DMS114 treated with DMSO at 0.1 percent for 48 hours (cell line): ENCODE measurements at regions not wholly inside any gene's neighbourhood (a gene's known extent, or its start where the extent isn't known, plus 50 kb on each side); places are given as distances from the start of the nearest gene placed in this dataset.

ENCODE experiments used
- DNase-seq: peaks from one replicate; lab custom pipeline; 2025; ENCODE audit not compliant: unreplicated experiment; lab: John Stamatoyannopoulos, UW

- no peak for DNase-seq
Measured at GRCh38 chr9:119047513-119048307, 321.5 kb downstream of the BRINP1 start.

DNA sequence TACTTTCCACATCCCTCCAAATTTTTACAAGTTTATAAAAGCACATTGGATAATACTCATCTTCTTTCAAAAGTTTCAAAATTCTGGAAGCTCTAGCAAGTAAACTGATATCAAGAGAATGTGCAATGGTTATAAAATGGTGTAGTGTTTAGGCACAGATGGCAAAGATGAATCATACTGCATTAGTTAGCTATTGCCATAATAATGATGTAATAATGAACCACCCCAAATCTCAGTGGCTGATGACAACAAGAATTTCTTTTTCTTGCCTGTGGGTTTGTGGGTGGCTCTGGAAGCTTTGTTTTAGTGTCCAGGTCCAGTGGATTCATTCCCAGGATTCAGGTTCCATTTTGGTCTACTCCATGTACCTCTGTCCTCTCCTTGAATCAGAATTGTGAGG lies 319.0 kb downstream of the BRINP1 start:
- no peak for DNase-seq

DNA sequence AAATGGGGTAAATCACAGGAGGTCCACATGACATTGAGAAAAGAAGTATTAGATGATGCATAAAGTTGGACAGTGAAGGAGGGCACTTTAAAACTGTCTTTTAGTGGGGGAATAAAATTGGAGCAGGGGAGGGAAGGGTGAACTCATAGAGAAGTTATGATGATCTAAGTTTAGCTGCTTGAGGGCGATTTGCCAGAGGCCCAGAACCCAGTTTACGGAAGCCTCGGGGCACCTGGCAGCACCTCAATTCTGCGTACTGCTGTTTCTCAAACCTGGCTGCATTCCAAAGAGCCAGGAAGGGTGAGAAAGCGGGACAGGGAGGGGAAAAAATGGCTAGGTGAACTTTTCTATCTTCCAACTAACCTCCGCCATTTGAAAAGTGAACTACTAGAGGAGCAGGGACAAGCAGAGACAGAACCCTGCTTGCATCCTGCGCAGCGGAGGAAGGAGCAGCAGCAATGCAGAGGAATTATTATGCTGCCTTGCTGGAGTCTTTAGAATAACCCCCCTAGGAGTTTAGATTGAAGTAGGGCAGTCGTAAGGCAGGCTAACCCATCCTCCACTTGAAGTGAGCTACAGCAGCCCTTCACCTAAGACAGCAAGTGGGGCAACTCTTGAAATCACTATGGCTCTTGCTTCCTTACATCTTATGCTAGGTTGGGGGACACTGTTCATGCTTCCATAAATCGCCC lies 316.8 kb downstream of the BRINP1 start:
- no peak for DNase-seq

DNA sequence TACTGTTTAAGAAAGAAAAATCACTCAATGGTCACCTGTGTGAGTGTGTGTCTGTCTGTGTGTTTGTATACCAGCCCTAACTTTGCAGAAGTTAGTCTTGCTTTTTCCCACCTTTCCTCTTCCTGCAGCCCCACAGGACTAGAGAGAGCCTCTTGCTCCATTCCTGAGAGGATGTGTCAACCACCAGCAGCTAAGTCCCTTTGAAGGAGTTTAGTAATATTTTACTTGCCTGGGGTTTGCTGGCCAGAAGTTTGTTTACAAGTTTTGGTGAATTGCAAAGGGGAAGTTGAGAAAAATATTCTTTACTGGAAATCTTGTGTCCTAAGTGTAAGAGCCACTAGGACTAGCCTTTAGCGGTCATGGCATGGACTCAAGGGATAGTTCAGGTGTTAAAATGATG lies 316.2 kb downstream of the BRINP1 start:
- no peak for DNase-seq

GRCh38 chr9:119060629-119061385 lies 308.4 kb downstream of the BRINP1 start:
- no peak for DNase-seq

GRCh38 chr9:119071636-119072035 lies 297.6 kb downstream of the BRINP1 start:
- no peak for DNase-seq

DNA sequence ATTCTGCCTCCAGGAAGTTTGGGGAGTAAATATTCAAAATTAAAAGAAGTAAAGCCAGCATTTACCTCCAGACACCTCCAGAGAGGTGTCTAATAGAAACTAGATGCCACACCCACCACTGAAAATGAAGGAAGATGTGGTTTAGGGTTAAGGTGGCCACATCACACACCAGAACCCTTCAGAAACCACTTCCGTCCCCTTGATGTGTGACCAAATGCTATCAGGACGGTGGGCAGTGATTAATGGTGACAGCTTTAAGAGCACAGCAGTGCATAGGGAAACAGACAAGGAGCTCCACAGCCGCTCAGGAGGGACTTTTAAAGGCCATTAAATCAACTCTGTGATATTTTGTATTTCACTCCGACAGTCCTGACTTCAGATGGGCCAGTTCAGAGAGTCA lies 295.2 kb downstream of the BRINP1 start:
- no peak for DNase-seq

GRCh38 chr9:119078015-119078414 lies 291.2 kb downstream of the BRINP1 start:
- no peak for DNase-seq

GRCh38 chr9:119083673-119084072 lies 285.6 kb downstream of the BRINP1 start:
- DNase-seq: no peak

- DNase-seq: no peak
Measured at GRCh38 chr9:119086590-119086989, 282.6 kb downstream of the BRINP1 start.

DNA sequence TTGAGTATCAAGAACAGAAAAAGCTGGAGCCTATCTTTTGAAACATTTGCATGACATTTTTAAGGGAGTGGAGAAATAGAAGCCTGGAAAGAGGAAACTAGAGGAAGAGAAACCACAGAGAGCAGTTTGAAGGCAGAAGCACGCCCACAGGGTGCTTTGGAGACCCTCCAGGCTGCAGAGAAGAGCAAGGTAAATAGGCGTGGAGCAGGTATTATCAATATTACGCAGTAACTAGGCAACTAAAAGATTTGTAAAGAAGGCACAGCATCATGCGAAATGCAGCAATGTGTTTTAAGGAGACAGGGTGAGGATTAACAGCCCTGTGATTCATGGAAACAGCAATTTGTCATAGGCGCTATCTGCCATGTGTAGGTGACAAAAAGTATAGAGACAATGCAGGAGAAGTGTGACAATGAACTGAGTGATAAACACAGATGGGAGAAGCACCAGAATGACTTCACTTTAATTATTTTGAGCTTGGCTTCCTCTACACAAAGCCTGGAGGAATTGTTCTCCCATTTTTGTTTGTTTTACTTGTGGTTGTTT lies 281.2 kb downstream of the BRINP1 start:
- no peak for DNase-seq

- no peak for DNase-seq
Measured at GRCh38 chr9:119091074-119091473, 278.2 kb downstream of the BRINP1 start.

DNA sequence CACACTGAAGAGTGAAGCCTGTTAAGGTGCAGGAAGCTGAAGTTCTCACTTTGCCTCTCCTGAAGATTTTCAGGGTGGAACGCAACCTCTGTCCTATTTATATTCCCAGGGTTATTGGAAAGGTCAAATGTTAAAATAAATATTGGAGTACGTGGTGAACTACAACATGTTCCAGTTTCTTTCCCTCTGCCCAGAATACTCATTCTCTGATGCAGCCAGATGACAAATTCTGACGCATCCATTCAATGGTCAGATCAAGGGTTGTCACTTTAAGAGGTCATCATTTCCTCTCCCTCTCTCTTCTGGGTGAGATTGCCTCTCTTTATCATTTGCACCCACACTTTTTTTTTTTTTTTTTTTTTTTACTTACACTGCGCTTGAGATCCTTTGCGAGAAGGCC lies 277.1 kb downstream of the BRINP1 start:
- DNase-seq: no peak

- no peak for DNase-seq
Measured at GRCh38 chr9:119094086-119094485, 275.1 kb downstream of the BRINP1 start.

- no peak for DNase-seq
Measured at GRCh38 chr9:119095072-119095471, 274.2 kb downstream of the BRINP1 start.

DNA sequence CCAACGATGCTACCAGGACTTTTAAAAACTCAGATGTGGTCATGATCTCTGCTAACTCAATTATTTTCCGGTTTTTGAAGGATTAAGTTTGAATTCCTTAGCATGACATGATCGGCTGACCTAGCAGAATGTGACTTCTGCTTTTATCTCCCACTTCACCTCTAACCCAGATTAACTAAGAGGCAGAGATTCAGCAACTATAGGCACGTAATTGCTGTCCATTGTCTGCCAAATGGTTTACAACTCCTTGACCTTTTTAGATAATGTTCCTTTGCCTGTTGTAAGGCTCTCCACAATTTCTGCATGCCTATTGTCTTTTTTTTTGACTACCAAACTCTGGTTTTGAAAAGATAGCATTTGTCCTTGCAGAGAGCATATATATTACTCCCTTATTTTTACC lies 268.2 kb downstream of the BRINP1 start:
- DNase-seq: no peak

DNA sequence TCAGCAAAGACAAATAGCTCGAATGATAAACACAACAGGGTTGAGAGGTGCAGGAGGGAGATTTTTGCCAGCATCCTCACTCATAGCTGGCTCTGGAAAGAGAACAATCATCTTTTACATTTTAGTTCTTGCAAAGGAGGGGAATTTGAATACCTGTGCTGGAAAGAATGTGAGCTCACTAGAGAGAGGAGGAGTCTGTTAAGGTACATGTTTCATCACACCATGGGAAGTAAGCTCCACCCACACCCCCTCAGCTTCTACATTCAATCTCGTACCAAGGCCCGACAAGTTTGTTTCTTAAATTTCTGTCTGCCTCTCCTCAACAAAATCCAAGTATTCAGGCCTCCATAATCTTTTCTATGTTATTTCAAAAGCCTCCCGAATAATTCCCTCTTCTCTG lies 254.6 kb downstream of the BRINP1 start:
- DNase-seq: no peak
